Lung (tissue), 11 donors: ENCODE measurements at regions not wholly inside any gene's neighbourhood (a gene's known extent, or its start where the extent isn't known, plus 50 kb on each side); places are given as distances from the start of the nearest gene placed in this dataset.

Source experiments
- ATAC-seq: fragments of 200-7000 bp; cut with Tn5 transposase; one replicate; pipeline ENCODE4 v1.9.1; 2020; ENCODE audit warnings: moderate number of reproducible peaks; ENCODE audit not compliant: insufficient read depth, low FRiP score
- DNase-seq, 3 donors: peaks; one replicate each; pipeline ENCODE4 v3.0.0-alpha.2; 2013 to 2017
- H3K27ac ChIP-seq, 2 donors: one replicate each; pipeline ENCODE4 v1.5.1; 2013; ENCODE audit warnings: mild to moderate bottlenecking in 2 of 2, moderate library complexity in 2 of 2, control low read depth in 1 of 2, inconsistent platforms in 1 of 2, low read depth in 1 of 2, low read length in 1 of 2
- H3K27me3 ChIP-seq, 3 donors: one replicate each; pipeline ENCODE4 v1.5.1; 2013; ENCODE audit warnings: low read length in 2 of 3; ENCODE audit not compliant: control insufficient read depth in 3 of 3, insufficient read depth in 3 of 3
- H3K36me3 ChIP-seq, 4 donors: one replicate each; pipeline ENCODE4 v1.5.1; 2013; ENCODE audit warnings: low read length in 4 of 4, mild to moderate bottlenecking in 1 of 4, moderate library complexity in 1 of 4; ENCODE audit not compliant: control insufficient read depth in 4 of 4, insufficient read depth in 4 of 4
- H3K4me1 ChIP-seq, 5 donors: one replicate each; pipeline ENCODE4 v1.5.1; 2013; ENCODE audit warnings: low read length in 5 of 5, mild to moderate bottlenecking in 2 of 5, moderate library complexity in 1 of 5; ENCODE audit not compliant: control insufficient read depth in 5 of 5, insufficient read depth in 5 of 5
- H3K4me3 ChIP-seq: one replicate; pipeline ENCODE4 v1.5.1; 2013; ENCODE audit warnings: mild to moderate bottlenecking, control low read depth, moderate library complexity
- H3K9ac ChIP-seq, 2 donors: one replicate each; pipeline ENCODE4 v1.5.1; 2013; ENCODE audit warnings: low read length in 2 of 2, control low read depth in 1 of 2; ENCODE audit not compliant: insufficient read depth in 1 of 2
- H3K9me3 ChIP-seq, 4 donors: one replicate each; pipeline ENCODE4 v1.5.1; 2013; ENCODE audit warnings: low read length in 3 of 4, mild to moderate bottlenecking in 1 of 4, moderate library complexity in 1 of 4; ENCODE audit not compliant: control insufficient read depth in 4 of 4, insufficient read depth in 3 of 4
- CTCF ChIP-seq: IDR thresholded peaks from 2 replicates; pipeline ENCODE4 v1.5.1; 2012; ENCODE audit warnings: mild to moderate bottlenecking; ENCODE audit errors: control extremely low read depth, extremely low read depth
- WGBS, 2 donors: extraction: QIAGEN DNeasy Blood & Tissue Kit; methylation state at CpG; one replicate each; pipeline ENCODE4 v1.1.7; 2013; 5-methylcytosine and 5-hydroxymethylcytosine counted together
- donor health status: control.
- donor health status: control.
- donor health status: Bipolar disorder and iron deficiency.
- donor health status: healthy.
- donor health status: DM: yes; HTN: yes; CAD: no.

DNA sequence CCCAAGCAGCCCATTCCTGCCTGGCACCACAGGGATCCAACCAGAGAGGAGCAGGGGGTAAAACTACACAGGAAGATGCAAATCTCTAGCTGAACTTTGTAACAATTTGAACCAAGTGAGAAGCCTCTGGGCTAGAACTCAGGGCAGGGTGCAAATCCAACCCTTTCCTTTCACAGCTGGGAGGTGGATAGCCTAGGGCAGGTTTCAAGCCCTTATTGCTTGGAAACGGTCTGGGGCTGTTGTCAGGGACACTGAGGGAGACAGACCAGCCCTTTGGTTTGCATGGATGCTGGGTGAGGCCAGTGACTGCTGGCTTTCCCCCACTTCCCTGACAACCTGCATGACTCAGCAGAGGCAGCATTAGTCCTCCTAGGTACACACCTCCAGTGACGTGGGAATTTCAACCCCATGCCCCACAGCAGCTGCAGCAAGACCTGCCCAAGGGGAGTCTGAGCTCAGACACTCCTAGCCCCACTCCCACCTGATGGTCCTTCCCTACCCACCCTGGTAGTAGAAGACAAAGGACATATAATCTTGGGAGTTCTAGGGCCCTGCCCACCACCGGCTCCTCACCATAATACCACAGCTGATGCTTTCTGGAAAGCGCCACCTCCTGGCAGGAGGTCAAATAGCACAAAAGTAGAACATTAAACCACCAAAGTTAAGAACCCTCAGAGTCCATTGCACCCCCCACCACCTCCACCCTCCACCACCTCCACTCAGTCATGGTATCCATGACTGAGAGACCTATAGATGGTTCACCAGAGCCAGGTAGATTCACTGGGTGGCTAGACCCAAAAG is 797.7 kb upstream of the MAN1A1 start:
- no peak for TF ChIP-seq CTCF
- Histone ChIP-seq H3K9me3 (no peaks in the 10 kb centered on the region), H3K4me3 (no peak overlapping the region), H3K27ac (no peak overlapping the region), H3K9ac (no peak overlapping the region), H3K36me3 (no peaks in the 10 kb centered on the region), H3K4me1 (no peaks in the 10 kb centered on the region), H3K27me3 (no peaks in the 10 kb centered on the region)
- ATAC-seq (no peak), DNase-seq (no peak)
- 86 to 88% methylated on average over 4 of the region's 4 CpGs for WGBS, 2 donors

- H3K9me3 ChIP-seq, result no peaks in the 10 kb centered on the region
- no peak for DNase-seq
- WGBS, 2 donors, result 81 to 83% methylated on average over 5 of the region's 5 CpGs
- TF ChIP-seq CTCF, result no peak
- no peak overlapping the region for H3K4me3 ChIP-seq
- ATAC-seq, result no peak
- H3K27ac ChIP-seq, result no peak overlapping the region
- H3K27me3 ChIP-seq, result no peaks in the 10 kb centered on the region
- no peaks in the 10 kb centered on the region for H3K36me3 ChIP-seq
- H3K9ac ChIP-seq, result no peak overlapping the region
- H3K4me1 ChIP-seq, result no peaks in the 10 kb centered on the region
These were observed 792.0 kb upstream of the MAN1A1 start for GRCh38 chr6:120141601-120142000.

DNA sequence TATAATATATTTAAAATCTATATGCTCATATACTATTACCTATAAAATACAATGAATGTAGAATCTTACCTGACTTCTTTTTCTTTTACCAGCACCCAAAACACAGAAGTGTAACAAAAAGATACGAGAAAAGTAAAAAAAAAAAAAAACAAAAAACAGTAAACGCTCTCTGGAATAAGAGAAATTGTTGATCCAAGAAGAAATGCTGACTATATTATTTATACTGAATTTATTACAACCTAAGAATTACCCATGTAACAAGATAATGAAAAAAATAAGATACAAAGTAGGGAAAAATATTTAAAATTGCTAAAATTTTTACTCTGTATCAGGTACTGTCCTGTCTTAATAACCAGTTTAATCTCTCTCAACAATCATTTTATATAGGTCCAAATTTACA is 787.9 kb upstream of the MAN1A1 start:
- no peaks in the 10 kb centered on the region for H3K4me1 ChIP-seq
- H3K9me3 ChIP-seq, result no peaks in the 10 kb centered on the region
- 89 to 91% methylated on average over 2 of the region's 2 CpGs for WGBS, 2 donors
- H3K4me3 ChIP-seq, result no peak overlapping the region
- no peaks in the 10 kb centered on the region for H3K36me3 ChIP-seq
- ATAC-seq (no peak), DNase-seq (no peak)
- no peak overlapping the region for H3K9ac ChIP-seq
- TF ChIP-seq CTCF, result no peak
- H3K27me3 ChIP-seq, result no peaks in the 10 kb centered on the region
- no peak overlapping the region for H3K27ac ChIP-seq

- no peak overlapping the region for H3K4me3 ChIP-seq
- no peaks in the 10 kb centered on the region for H3K36me3 ChIP-seq
- DNase-seq (peak in 1 of 3 donors; percentile 2), ATAC-seq (no peak)
- WGBS, 2 donors, result 50 to 57% methylated on average over 1 of the region's 1 CpG
- no peaks in the 10 kb centered on the region for H3K27me3 ChIP-seq
- H3K9ac ChIP-seq, result no peak overlapping the region
- no peak for TF ChIP-seq CTCF
- no peaks in the 10 kb centered on the region for H3K4me1 ChIP-seq
- no peak overlapping the region for H3K27ac ChIP-seq
- peaks cover 0 to 4% (median 0%) of the 10 kb centered on the region in 4 donors for H3K9me3 ChIP-seq
These were observed 779.7 kb upstream of the MAN1A1 start for GRCh38 chr6:120129228-120129627.
